A673 (cell line): ENCODE measurements at regions not wholly inside any gene's neighbourhood (a gene's known extent, or its start where the extent isn't known, plus 50 kb on each side); places are given as distances from the start of the nearest gene placed in this dataset.

Experiments
- EZH2 ChIP-seq: fragments of 200-600 bp; sonication (generic); IDR thresholded peaks from 2 replicates; pipeline ENCODE4 v1.6.1; 2017; ENCODE audit warnings: borderline replicate concordance, low read depth, mild to moderate bottlenecking, mixed read lengths, antibody characterized with exemption, low read length; ENCODE audit not compliant: poor library complexity, severe bottlenecking
- TF ChIP-seq, protein P1 (sequence below): fragments of 300-800, 200-600 bp; sonication (generic); conservative IDR thresholded peaks from 2 replicates; pipeline ENCODE4 v1.5.1; 2017; ENCODE audit warnings: low read depth, mild to moderate bottlenecking, antibody characterized with exemption, low read length, moderate library complexity, mixed read lengths

DNA sequence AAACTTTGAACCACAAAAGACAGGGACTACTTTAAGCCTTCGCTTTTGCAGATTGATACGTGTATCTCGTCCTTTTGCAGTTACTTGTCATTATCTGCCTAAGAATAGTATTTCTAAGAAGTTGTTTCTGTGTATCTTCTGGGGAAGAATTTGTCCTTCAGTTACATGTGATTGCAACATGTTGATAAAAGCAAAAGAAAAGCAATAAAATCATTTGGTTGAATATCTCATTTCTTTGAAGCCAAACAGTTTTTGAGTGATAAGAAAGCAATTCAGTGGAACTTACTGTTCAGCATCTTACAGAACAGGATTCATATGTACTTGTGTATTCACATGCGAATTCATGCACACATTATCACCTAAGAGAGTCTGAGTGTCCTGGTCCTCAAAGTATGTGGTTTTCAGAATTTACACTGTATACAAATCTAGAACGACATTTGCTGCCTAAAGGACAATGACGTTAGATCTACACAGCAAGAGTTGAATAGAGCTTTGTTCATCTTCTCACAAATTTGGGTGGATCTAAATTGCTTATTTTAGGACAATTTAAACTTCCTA lies 66.7 kb upstream of the MRPS6 start:
- TF ChIP-seq, protein P1, sequence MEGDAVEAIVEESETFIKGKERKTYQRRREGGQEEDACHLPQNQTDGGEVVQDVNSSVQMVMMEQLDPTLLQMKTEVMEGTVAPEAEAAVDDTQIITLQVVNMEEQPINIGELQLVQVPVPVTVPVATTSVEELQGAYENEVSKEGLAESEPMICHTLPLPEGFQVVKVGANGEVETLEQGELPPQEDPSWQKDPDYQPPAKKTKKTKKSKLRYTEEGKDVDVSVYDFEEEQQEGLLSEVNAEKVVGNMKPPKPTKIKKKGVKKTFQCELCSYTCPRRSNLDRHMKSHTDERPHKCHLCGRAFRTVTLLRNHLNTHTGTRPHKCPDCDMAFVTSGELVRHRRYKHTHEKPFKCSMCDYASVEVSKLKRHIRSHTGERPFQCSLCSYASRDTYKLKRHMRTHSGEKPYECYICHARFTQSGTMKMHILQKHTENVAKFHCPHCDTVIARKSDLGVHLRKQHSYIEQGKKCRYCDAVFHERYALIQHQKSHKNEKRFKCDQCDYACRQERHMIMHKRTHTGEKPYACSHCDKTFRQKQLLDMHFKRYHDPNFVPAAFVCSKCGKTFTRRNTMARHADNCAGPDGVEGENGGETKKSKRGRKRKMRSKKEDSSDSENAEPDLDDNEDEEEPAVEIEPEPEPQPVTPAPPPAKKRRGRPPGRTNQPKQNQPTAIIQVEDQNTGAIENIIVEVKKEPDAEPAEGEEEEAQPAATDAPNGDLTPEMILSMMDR: no peak
- no peak for TF ChIP-seq EZH2
